ENCODE measurements at regions not wholly inside any gene's neighbourhood (a gene's known extent, or its start where the extent isn't known, plus 50 kb on each side); places are given as distances from the start of the nearest gene placed in this dataset.
A peak's percentile ranks its signal among the peaks of the same experiment; 100 is the strongest.

DNA sequence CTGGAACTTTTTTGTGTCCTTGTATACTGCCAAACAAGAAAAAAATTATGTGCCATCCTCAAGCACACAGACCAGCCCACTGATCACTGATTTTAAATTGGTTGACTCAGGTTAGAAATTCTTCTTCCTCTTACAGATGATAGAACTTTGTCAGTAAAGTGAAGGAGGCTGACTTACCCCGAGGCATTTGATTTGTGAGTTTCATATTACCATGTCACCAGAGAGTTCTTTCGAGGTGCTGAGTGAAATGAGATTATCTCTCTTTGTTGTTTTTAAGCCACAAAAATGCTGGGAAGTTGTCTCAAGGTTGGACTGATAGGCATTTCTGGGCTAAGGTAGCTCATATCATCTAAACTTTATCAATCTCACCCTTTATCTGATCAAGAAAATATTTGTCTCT is 78.8 kb upstream of the FAM180A start:
- no peak for DNase-seq

DNA sequence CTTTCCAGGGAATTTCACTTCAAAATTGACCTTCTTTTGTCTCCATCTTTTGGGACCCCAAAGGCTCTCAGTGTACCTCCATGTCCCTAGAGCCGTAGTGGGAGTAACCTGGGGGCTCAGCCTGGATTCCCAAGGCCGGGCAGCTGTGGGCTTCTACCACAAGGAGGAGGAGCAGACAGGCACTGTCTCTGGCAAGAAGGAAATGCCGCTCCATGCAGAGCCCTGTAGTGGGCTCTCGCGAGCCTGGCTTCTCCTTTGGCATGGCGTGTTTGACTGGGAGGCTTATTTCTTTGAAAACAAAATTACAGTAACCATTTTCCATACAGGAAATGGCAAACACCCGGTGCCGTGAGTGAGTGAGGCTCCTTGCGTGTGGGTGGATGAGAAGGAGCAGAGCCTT is 76.8 kb upstream of the FAM180A start:
- no peak for DNase-seq

DNA sequence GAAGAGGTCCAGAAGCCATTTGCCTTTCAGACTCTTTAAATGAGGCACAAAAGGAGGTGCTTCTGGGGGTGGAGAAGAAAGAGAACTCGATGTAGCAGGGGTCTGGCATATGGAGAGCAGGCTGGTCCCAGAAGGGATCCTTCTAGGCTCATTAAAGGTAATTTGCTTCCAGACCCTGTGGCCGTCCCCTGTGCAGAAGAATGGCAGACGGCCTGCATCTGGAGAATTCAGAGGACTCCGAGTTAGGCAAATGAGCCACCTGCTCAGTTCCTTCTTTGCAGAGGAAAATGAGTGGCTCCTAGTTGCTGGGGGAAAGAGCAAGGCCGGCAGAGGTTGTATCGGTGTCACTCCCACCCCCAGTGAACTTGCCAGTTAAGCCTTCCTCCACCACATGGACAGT is 73.8 kb upstream of the FAM180A start:
- no peak for DNase-seq

DNA sequence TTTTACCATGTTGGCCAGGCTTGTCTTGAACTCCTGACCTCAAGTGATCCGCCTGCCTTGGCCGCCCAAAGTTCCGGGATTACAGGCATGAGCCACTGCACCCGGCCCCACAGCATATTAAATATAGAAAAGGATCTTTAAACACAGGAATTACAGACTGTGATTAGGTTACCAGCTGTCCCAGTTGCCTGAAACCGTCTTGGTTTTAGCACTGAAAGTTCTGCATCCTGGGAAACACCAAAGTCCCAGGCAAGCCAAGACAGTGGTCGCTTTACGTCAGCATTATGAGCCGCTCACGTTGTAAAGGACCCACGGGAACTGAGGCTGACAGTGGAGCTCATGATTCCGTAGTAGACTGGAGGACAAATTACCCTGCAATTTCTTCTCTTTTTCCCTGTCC is 69.0 kb upstream of the FAM180A start:
- DNase-seq: no peak

DNA sequence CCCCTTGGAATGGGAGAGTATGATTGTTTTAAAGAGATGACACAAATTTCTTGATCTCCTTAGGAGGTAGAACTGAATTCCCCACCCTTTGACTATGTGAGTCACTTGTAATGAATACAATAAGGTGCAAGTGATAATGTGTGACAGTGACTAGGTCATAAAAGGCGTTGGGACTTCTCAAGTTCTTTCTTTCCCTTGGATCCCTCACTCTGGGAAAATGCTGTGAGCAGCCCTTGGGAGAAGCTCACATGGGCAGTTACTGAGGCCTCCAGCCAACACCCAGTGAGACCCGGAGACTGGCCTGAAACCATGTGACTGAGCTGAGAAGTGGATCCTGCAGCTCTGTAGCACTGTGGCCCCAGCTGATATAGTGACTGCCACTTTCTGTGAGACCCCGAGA is 66.4 kb upstream of the FAM180A start:
- DNase-seq: no peak

DNA sequence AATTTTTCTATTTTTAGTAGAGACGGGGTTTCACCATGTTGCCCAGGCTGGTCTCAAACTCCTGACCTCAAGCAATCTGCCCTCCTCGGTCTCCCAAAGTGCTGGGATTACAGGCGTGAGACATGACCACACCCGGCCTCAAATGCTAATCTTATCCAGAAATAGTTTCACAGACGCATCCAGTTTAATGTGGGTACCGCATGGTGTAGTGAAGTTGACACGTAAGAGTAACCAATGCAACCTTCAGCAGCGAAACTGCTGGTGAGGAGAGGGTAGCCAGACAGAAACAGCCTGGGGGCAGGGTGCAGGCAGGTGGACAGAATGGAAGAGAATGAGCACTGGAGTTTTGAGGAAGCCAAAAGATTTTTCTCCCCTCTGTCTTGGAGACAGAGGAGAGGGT is 63.5 kb upstream of the FAM180A start:
- no peak for DNase-seq

DNA sequence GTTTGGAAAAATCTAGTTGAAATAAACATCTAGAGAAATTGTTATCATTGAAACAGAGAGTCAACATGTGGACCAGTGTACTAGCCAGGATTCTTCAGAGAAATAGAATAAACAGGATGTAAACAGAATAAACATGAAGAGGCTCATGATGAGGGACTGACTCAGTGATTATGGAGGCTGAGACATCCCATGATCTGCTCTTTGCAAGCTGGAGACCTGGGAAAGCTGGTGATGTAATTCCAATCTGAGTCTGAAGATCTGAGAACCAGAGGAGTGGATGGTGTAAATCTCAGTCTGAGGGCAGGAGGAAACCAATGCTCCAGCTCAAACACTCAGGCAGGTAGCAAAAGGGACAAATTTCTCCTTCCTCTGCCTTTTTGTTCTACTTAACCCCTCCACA is 62.9 kb upstream of the FAM180A start:
- DNase-seq: no peak

DNA sequence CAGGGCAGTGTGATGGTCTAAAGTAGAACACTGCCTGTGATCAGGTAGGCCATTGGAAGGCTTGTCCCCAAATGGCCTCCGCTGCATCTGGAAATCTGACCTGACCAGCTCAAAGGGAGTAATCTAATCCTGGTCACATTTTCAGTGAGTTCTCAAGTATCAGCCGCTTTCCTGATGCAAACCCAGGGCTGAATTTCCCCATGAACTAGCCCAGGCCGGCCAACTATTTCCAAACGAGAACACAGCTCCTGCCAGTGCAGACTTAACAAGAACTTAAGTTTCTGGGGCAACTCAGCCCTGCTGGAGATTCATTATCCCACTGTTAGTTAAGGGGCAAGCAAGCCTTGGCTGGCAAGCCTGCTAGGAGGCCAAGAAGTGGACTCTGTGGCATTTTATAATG is 59.6 kb upstream of the FAM180A start:
- DNase-seq: peak in 1 of 2 donors; percentile 45

DNA sequence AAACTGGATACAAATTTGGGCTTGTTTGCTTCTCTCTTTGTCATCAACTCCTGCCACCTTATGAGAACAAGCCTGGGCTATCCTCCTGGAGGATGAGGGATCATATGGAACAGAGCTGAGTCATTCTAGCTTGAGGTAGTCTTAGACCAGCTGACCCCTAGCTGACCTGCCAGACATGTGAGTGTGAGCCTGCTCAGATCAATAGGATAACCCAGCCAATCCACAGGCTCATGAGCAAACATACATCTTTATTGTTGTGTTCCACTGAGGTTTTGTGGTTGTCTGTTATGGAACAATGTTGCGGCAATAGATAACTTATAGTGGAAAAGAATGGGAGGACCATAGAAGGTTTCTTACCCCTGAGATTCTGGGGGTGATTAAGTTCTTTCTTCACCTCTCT is 54.5 kb upstream of the FAM180A start:
- no peak for DNase-seq

DNA sequence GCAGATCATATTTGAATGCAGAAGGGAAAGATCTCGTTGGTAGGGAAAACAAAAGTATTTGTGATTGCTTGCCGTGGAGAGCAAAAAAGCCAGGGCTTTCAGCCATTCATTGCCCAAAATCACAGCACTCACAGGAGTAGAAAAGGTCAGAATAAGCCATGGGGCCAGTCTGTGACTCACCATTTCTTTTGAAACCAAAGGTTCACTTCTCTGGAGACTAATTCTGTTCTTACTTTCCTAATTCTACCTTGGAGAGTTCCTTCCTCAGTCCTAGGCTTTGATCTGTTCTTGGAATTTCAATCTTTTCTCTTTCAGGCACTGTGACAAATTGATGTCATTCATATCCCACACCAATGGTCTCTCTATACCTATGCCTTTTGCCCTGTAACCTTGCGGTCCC is 54.1 kb upstream of the FAM180A start:
- no peak for DNase-seq

DNA sequence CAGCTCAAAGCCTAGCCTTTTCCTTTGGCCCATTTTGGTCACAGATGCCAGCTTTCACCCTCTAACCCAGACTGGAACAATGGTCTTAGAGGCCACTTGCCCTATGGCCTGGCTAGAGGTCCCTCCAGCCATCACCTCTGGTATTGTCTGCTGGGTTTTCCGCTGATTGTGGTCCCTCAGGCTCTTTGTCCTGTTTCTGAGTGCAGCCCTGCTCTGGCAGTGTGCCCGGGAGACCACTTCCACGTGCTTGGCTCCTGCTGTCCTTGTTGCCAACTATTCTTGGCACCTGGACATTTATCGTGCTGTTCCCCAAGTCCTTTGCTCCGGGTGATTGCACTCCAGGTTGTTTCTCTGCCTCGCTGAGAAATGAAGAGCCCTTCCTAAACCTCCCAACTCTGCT is 53.3 kb upstream of the FAM180A start:
- DNase-seq: no peak

DNA sequence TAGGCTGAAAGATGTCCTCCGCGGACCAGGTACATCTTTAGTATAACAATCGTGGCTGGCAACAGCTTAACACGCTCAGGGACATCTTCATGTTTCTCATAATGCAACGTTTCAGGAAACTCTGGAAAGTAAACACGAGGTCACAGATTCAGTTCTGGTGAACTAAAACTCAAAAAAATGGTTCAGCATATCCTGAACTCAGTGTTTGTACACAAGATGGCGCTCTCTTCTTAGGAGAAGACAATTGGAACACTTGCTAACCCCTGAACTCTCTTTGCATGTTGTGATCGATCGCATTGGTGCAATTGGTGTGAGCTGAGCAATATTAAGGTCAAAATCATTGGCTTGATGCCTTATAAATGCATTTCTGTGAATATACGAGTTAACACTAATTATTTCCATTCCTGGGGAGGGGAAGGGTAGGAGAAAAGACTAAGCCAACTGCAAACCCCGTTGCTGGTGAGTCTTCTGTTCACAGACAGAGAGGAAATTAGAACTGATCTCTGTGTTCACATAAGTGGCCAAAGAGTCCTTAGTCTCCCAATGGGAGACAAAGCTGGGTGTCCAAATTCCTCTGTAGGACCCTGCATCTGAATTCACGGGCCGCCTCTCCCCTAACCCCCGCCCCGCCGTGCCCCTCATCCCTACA is 52.6 kb upstream of the FAM180A start:
- DNase-seq: peak in 1 of 2 donors; percentile 68

DNA sequence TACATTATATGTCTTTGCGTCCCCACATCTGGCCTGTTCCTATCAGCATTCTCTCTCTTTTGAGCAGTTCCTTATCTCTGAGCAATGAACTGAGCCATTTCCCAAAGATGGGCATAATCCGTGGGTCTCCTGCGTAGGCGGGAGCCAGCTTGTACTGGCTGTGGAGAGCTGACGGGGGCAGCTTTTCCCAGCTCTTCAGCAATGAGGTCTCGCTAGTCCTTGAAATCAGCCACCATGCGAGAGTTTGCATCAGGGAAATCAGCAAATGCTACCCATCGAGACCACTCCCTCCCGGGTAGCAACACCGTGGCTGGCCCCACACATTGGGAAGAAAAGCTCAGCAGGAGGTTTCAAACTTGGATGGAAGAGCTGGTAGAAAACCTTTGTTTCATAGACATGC is 51.9 kb upstream of the FAM180A start:
- DNase-seq: no peak

DNA sequence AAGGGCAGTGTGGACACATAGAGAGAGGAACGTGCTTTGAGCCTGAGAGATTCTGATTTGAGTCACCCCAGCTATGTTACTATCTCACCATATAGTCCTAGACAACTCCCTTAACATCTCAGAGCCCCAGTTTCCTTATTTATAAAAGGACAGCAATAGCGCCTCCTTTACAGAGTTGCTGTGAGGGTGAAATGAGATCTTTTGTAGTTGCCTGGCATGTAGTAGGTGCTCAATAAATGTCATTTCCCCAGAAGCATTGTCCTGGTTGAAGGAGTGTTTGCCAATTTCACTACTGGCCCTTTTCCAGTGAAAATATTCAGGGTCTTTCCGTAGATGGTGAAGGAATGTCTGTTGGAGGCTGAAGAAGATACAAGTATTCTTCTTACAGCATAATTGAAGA is 51.3 kb upstream of the FAM180A start:
- DNase-seq: no peak
